ENCODE measurements at regions not wholly inside any gene's neighbourhood (a gene's known extent, or its start where the extent isn't known, plus 50 kb on each side); places are given as distances from the start of the nearest gene placed in this dataset.

DNA sequence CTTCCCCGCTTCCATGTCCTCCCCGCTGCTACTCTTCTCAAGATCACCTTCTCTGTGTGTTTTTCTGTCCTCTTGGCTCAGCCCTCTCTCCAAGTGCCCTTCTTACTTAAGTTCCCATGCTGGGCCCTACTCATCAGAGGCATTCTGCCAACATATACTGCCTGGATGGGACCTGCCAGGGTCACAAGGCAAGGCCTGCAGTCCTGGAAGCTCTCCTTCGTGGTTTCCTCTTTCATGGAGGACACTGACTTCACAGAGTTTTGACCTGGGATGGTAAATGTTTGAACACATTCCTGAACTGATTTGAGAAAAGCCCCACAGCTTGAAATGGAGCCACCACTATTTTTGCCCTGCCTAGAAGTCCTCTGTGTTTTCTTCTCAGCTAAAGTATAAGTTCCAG lies 140.9 kb downstream of the TMEM30B start (continued):
- no peak for TF ChIP-seq TAF1 (IDR thresholded peaks at IDR 0.05; ENCODE audit: low read depth, low read length)
